ENCODE measurements at regions not wholly inside any gene's neighbourhood (a gene's known extent, or its start where the extent isn't known, plus 50 kb on each side); places are given as distances from the start of the nearest gene placed in this dataset.

GRCh38 chr4:136528131-136528530, 1004.2 kb downstream of the PCDH18 start:
- H3K4me3 ChIP-seq (ENCODE audit: insufficient read depth, low read depth, low read length) = no peak overlapping the region
- no peak overlapping the region for H3K9ac ChIP-seq (ENCODE audit: low read depth, low read length)
- no peak overlapping the region for H3K18ac ChIP-seq (ENCODE audit: low read depth, low read length)
- H3K9me3 ChIP-seq (ENCODE audit: control insufficient read depth, insufficient read depth, low read length) = no peaks in the 10 kb centered on the region
- no peaks in the 10 kb centered on the region for H3K4me1 ChIP-seq (ENCODE audit: control insufficient read depth, insufficient read depth, low read length)
- no peak overlapping the region for H3K4ac ChIP-seq (ENCODE audit: low read depth, low read length)
- in situ Hi-C loops (cut with MboI; ENCODE audit: low sequenced_read_pairs) (no loop called here), intact Hi-C loops (cut with micrococcal nuclease) (no loop called here), dilution Hi-C loops (cut with HindIII; ENCODE audit: low sequenced_read_pairs, unreplicated experiment) (no loop called here)
- no peak overlapping the region for H4K91ac ChIP-seq (ENCODE audit: insufficient read depth, low read depth, low read length)
- TF ChIP-seq CEBPB (IDR thresholded peaks at IDR 0.05; ENCODE audit: low read depth, low read length) = no peak
- no peak for TF ChIP-seq BHLHE40 (IDR thresholded peaks at IDR 0.05; ENCODE audit: low read depth, low read length)
- no peak for TF ChIP-seq RFX5 (IDR thresholded peaks at IDR 0.05; ENCODE audit: low read depth, low read length)
- no peak for TF ChIP-seq MAZ (IDR thresholded peaks at IDR 0.05; ENCODE audit: borderline replicate concordance, low read depth, low read length)
- no peak for TF ChIP-seq RCOR1 (IDR thresholded peaks at IDR 0.05; ENCODE audit: insufficient replicate concordance, low read length)
- TF ChIP-seq RAD21 (IDR thresholded peaks at IDR 0.05; ENCODE audit: low read length) = no peak
- no peak overlapping the region for H2AK5ac ChIP-seq (ENCODE audit: low read depth, low read length)
- no peak overlapping the region for H3K4me2 ChIP-seq (ENCODE audit: low read depth, low read length)
- ATAC-seq (ENCODE audit: low read depth) = no peak
- H3K23ac ChIP-seq (ENCODE audit: low read depth, low read length) = no peak overlapping the region
- CTCF ChIA-PET = no interaction called here
- no peak overlapping the region for H2BK20ac ChIP-seq (ENCODE audit: low read depth, low read length)
- H3K27me3 ChIP-seq (ENCODE audit: control insufficient read depth, insufficient read depth, low read length) = no peaks in the 10 kb centered on the region
- H4K20me1 ChIP-seq (ENCODE audit: insufficient read depth, low read length) = no peaks in the 10 kb centered on the region
- no peaks in the 10 kb centered on the region for H3K9me1 ChIP-seq (ENCODE audit: insufficient read depth, low read length)
- H2AFZ ChIP-seq (replicated peaks; ENCODE audit: low read length, poor library complexity) = no peak overlapping the region
- no peaks in the 10 kb centered on the region for H3K79me1 ChIP-seq (ENCODE audit: low read depth in 1 of 2, low read length in 2 of 2)
- no peak overlapping the region for H3K56ac ChIP-seq (ENCODE audit: extremely low read depth, insufficient read depth, low read length)
- no peak overlapping the region for H2BK5ac ChIP-seq (ENCODE audit: low read depth, low read length, poor library complexity, severe bottlenecking)
- no peak overlapping the region for H2AK9ac ChIP-seq (replicated peaks; ENCODE audit: low read depth, low read length, poor library complexity)
- POLR2A ChIA-PET (ENCODE audit: unreplicated experiment) = no interaction called here
- no TSS peak for BruUV-seq (replicated peaks)
- no peak for DNase-seq
- H4K8ac ChIP-seq (ENCODE audit: low read depth in 2 of 2, low read length in 2 of 2) = no peak overlapping the region
- H3K36me3 ChIP-seq (ENCODE audit: control insufficient read depth, insufficient read depth, low read length) = no peaks in the 10 kb centered on the region
- no peak overlapping the region for H2BK15ac ChIP-seq (ENCODE audit: low read depth, low read length)
- H4K5ac ChIP-seq (ENCODE audit: low read depth, low read length) = no peak overlapping the region
- H3K14ac ChIP-seq (replicated peaks; ENCODE audit: low read depth, low read length) = no peak overlapping the region
- H2BK120ac ChIP-seq (ENCODE audit: low read depth, low read length) = no peak overlapping the region
- no peak overlapping the region for H3K27ac ChIP-seq (ENCODE audit: insufficient read depth, low read length)

Measured in IMR-90 (cell line).